ENCODE measurements at regions not wholly inside any gene's neighbourhood (a gene's known extent, or its start where the extent isn't known, plus 50 kb on each side); places are given as distances from the start of the nearest gene placed in this dataset.

DNA sequence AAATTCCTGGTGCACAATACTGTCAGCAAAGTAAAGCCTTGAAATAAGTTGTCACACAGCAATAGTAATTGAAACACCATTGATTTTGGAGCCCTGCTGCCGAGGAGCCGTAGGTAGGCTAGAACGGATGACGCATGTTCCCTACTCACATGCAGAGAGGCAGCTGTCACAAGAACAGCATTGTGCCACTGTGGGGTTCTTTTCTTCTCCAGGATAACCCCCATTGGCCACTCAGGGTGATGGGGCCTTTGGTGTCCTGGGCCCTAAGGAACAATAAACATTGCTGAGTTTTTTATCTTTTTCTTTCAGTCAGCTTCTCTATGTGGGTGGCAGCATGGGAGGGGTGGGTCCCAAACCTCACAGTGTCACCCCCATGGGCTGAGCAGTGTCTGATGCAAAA, 542.3 kb downstream of the BCOR start:
- TF ChIP-seq CREB1 (IDR thresholded peaks at IDR 0.05; ENCODE audit: low read depth) (no peak), CEBPB (IDR thresholded peaks at IDR 0.05) (no peak), YY1 (IDR thresholded peaks at IDR 0.05; ENCODE audit: low read depth) (no peak), TCF12 (IDR thresholded peaks at IDR 0.05; ENCODE audit: low read depth) (no peak), TAF1 (IDR thresholded peaks at IDR 0.05; ENCODE audit: low read depth) (no peak), EP300 (IDR thresholded peaks at IDR 0.05; ENCODE audit: borderline replicate concordance) (no peak), EGR1 (IDR thresholded peaks at IDR 0.05) (no peak)
- TF ChIP-seq, protein P1, sequence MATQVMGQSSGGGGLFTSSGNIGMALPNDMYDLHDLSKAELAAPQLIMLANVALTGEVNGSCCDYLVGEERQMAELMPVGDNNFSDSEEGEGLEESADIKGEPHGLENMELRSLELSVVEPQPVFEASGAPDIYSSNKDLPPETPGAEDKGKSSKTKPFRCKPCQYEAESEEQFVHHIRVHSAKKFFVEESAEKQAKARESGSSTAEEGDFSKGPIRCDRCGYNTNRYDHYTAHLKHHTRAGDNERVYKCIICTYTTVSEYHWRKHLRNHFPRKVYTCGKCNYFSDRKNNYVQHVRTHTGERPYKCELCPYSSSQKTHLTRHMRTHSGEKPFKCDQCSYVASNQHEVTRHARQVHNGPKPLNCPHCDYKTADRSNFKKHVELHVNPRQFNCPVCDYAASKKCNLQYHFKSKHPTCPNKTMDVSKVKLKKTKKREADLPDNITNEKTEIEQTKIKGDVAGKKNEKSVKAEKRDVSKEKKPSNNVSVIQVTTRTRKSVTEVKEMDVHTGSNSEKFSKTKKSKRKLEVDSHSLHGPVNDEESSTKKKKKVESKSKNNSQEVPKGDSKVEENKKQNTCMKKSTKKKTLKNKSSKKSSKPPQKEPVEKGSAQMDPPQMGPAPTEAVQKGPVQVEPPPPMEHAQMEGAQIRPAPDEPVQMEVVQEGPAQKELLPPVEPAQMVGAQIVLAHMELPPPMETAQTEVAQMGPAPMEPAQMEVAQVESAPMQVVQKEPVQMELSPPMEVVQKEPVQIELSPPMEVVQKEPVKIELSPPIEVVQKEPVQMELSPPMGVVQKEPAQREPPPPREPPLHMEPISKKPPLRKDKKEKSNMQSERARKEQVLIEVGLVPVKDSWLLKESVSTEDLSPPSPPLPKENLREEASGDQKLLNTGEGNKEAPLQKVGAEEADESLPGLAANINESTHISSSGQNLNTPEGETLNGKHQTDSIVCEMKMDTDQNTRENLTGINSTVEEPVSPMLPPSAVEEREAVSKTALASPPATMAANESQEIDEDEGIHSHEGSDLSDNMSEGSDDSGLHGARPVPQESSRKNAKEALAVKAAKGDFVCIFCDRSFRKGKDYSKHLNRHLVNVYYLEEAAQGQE (IDR thresholded peaks at IDR 0.05; ENCODE audit: low read depth): no peak

All from Ishikawa (cell line).